WTC11 (cell line): ENCODE measurements at regions not wholly inside any gene's neighbourhood (a gene's known extent, or its start where the extent isn't known, plus 50 kb on each side); places are given as distances from the start of the nearest gene placed in this dataset.

Source experiments
- ATAC-seq: fragments of 200-7000 bp; cut with Tn5 transposase; 2 replicates; pipeline ENCODE4 v1.10.0; 2021; ENCODE audit warnings: mild to moderate bottlenecking, moderate library complexity
- CTCF ChIA-PET: fragments of 300-600 bp; sonication (Branson Sonifier 250); formaldehyde crosslinking; loops from one replicate; lab custom pipeline; 2021; ENCODE audit warnings: antibody characterized with exemption; lab: Charles Lee
- POLR2A ChIA-PET: fragments of 350-600 bp; sonication (Branson Sonifier 250); formaldehyde crosslinking; loops from one replicate; lab custom pipeline; 2021; ENCODE audit warnings: antibody characterized with exemption; lab: Charles Lee
- DNase-seq: peaks from one replicate; pipeline ENCODE4 v3.0.0; 2021; ENCODE audit warnings: low spot score
- H3K27ac Mint-ChIP-seq: 2 replicates; pipeline ENCODE4 v1.8.0; 2021; ENCODE audit warnings: mixed read lengths
- H3K27me3 Mint-ChIP-seq: 2 replicates; pipeline ENCODE4 v1.8.0; 2021; ENCODE audit warnings: low read depth, mild to moderate bottlenecking, moderate library complexity, mixed read lengths
- H3K36me3 Mint-ChIP-seq: 2 replicates; pipeline ENCODE4 v1.8.0; 2021; ENCODE audit warnings: mixed read lengths
- H3K4me1 Mint-ChIP-seq: 2 replicates; pipeline ENCODE4 v1.8.0; 2022; ENCODE audit warnings: mixed read lengths
- H3K4me3 Mint-ChIP-seq: 2 replicates; pipeline ENCODE4 v1.8.0; 2021; ENCODE audit warnings: mild to moderate bottlenecking, moderate library complexity, mixed read lengths
- H3K9me3 Mint-ChIP-seq: 2 replicates; pipeline ENCODE4 v1.8.0; 2021; ENCODE audit warnings: mixed read lengths
- CREB1 ChIP-seq: sonication (generic); formaldehyde crosslinking; IDR thresholded peaks from 2 replicates; pipeline ENCODE4 v1.8.0; 2023; ENCODE audit warnings: mild to moderate bottlenecking, missing genetic modification reagents
- ESRRA ChIP-seq: sonication (generic); formaldehyde crosslinking; IDR thresholded peaks from 2 replicates; pipeline ENCODE4 v1.8.1; 2022; ENCODE audit warnings: mild to moderate bottlenecking, missing genetic modification reagents, borderline replicate concordance
- FOXP1 ChIP-seq: sonication (generic); formaldehyde crosslinking; IDR thresholded peaks from 2 replicates; pipeline ENCODE4 v1.8.0; 2022; ENCODE audit warnings: missing genetic modification reagents, mild to moderate bottlenecking, moderate library complexity, borderline replicate concordance
- GTF2I ChIP-seq: fragments of 250-450 bp; sonication (Bioruptor Pico); conservative IDR thresholded peaks from 2 replicates; pipeline ENCODE4 v1.4.0; 2021; ENCODE audit warnings: mild to moderate bottlenecking
- NR1H2 ChIP-seq: sonication (generic); formaldehyde crosslinking; IDR thresholded peaks from 2 replicates; pipeline ENCODE4 v1.9.0; 2021; ENCODE audit warnings: mild to moderate bottlenecking, moderate library complexity, missing genetic modification reagents
- NR3C1 ChIP-seq: sonication (generic); formaldehyde crosslinking; conservative IDR thresholded peaks from 2 replicates; pipeline ENCODE4 v1.8.1; 2023; ENCODE audit warnings: low read depth, mild to moderate bottlenecking, missing genetic modification reagents
- OVOL2 ChIP-seq: fragments of 250-450 bp; sonication (Bioruptor Pico); IDR thresholded peaks from 2 replicates; pipeline ENCODE4 v1.9.0; 2021; ENCODE audit warnings: mild to moderate bottlenecking, borderline replicate concordance
- TCF7 ChIP-seq: sonication (generic); formaldehyde crosslinking; IDR thresholded peaks from 2 replicates; pipeline ENCODE4 v1.8.0; 2022; ENCODE audit warnings: mild to moderate bottlenecking, low read depth, missing genetic modification reagents, moderate library complexity
- TP53 ChIP-seq: sonication (generic); formaldehyde crosslinking; IDR thresholded peaks from 2 replicates; pipeline ENCODE4 v1.8.1; 2023; ENCODE audit warnings: mild to moderate bottlenecking, missing genetic modification reagents
- ZBTB21 ChIP-seq: sonication (generic); formaldehyde crosslinking; IDR thresholded peaks from 2 replicates; pipeline ENCODE4 v1.8.1; 2023; ENCODE audit warnings: mild to moderate bottlenecking, missing genetic modification reagents, borderline replicate concordance
- ZNF121 ChIP-seq: sonication (generic); formaldehyde crosslinking; IDR thresholded peaks from 2 replicates; pipeline ENCODE4 v1.8.0; 2023; ENCODE audit warnings: missing genetic modification reagents
- ZNF263 ChIP-seq: sonication (generic); formaldehyde crosslinking; IDR thresholded peaks from 2 replicates; pipeline ENCODE4 v1.8.1; 2022; ENCODE audit warnings: low read depth, mild to moderate bottlenecking, moderate library complexity, missing genetic modification reagents
- ZNF396 ChIP-seq: fragments of 250-450 bp; sonication (Bioruptor Pico); IDR thresholded peaks from 2 replicates; pipeline ENCODE4 v1.8.0; 2021; ENCODE audit warnings: mild to moderate bottlenecking, moderate library complexity, borderline replicate concordance
- ZNF416 ChIP-seq: fragments of 250-450 bp; sonication (Bioruptor Pico); IDR thresholded peaks from 2 replicates; pipeline ENCODE4 v1.9.0; 2021; ENCODE audit warnings: mild to moderate bottlenecking, inconsistent platforms
- TF ChIP-seq, protein P1 (sequence below): sonication (generic); formaldehyde crosslinking; IDR thresholded peaks from 2 replicates; pipeline ENCODE4 v1.8.1; 2023; ENCODE audit warnings: mild to moderate bottlenecking, missing genetic modification reagents, moderate library complexity
- TF ChIP-seq, protein P2 (sequence below): fragments of 200-600 bp; IDR thresholded peaks from 2 replicates; pipeline ENCODE4 v1.8.0; 2022; ENCODE audit warnings: antibody characterized with exemption
- TF ChIP-seq, protein P3 (sequence below): sonication (generic); formaldehyde crosslinking; IDR thresholded peaks from 2 replicates; pipeline ENCODE4 v1.8.0; 2022; ENCODE audit warnings: mild to moderate bottlenecking, missing genetic modification reagents
- TF ChIP-seq, protein P4 (sequence below): sonication (generic); formaldehyde crosslinking; IDR thresholded peaks from 2 replicates; pipeline ENCODE4 v1.8.0; 2022; ENCODE audit warnings: missing genetic modification reagents
- TF ChIP-seq, protein P5 (sequence below): sonication (generic); formaldehyde crosslinking; IDR thresholded peaks from 2 replicates; pipeline ENCODE4 v1.8.1; 2022; ENCODE audit warnings: low read depth, mild to moderate bottlenecking, moderate library complexity, missing genetic modification reagents, borderline replicate concordance
- TF ChIP-seq, protein P6 (sequence below): fragments of 250-450 bp; sonication (Bioruptor Pico); conservative IDR thresholded peaks from 2 replicates; pipeline ENCODE4 v1.9.0; 2021; ENCODE audit warnings: mild to moderate bottlenecking

DNA sequence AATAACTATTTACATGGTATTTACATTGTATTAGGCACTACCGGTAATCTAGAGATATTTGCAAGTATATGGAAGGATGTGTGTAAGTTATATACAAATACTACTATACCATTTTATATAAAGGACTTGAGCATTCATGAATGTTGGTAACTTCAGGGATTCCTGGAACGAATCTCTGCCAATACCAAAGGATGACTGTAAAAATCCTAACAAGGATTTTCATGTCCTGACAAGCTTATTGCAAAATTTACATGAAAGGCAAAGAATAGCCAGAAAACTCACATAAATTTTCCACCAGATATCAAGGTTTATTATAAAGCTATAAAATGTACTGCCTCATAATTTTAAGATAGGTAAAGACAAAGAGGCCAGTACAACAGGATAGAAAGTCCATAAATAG lies 325.2 kb upstream of the NRIP1 start:
- peaks cover 2% of the 10 kb centered on the region for H3K4me1 Mint-ChIP-seq
- POLR2A ChIA-PET = no interaction called here
- TF ChIP-seq, protein P1, sequence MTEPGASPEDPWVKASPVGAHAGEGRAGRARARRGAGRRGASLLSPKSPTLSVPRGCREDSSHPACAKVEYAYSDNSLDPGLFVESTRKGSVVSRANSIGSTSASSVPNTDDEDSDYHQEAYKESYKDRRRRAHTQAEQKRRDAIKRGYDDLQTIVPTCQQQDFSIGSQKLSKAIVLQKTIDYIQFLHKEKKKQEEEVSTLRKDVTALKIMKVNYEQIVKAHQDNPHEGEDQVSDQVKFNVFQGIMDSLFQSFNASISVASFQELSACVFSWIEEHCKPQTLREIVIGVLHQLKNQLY (CRISPR knock-in tag) = no peak
- TF ChIP-seq CREB1 (CRISPR knock-in tag) = no peak
- no peak for TF ChIP-seq ZNF263 (CRISPR knock-in tag)
- no peak for TF ChIP-seq ZNF396 (CRISPR knock-in tag)
- TF ChIP-seq ZBTB21 (CRISPR knock-in tag) = no peak
- no peak for TF ChIP-seq FOXP1
- TF ChIP-seq TCF7 (CRISPR knock-in tag) = no peak
- TF ChIP-seq, protein P2, sequence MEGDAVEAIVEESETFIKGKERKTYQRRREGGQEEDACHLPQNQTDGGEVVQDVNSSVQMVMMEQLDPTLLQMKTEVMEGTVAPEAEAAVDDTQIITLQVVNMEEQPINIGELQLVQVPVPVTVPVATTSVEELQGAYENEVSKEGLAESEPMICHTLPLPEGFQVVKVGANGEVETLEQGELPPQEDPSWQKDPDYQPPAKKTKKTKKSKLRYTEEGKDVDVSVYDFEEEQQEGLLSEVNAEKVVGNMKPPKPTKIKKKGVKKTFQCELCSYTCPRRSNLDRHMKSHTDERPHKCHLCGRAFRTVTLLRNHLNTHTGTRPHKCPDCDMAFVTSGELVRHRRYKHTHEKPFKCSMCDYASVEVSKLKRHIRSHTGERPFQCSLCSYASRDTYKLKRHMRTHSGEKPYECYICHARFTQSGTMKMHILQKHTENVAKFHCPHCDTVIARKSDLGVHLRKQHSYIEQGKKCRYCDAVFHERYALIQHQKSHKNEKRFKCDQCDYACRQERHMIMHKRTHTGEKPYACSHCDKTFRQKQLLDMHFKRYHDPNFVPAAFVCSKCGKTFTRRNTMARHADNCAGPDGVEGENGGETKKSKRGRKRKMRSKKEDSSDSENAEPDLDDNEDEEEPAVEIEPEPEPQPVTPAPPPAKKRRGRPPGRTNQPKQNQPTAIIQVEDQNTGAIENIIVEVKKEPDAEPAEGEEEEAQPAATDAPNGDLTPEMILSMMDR = no peak
- no peak for TF ChIP-seq NR3C1 (CRISPR knock-in tag)
- TF ChIP-seq, all 79 proteins: peak for 0
- Mint-ChIP-seq H3K4me3 (no peak overlapping the region), H3K36me3 (peaks cover 6% of the 10 kb centered on the region), H3K27ac (no peak overlapping the region), H3K27me3 (no peaks in the 10 kb centered on the region), H3K9me3 (peaks cover 25% of the 10 kb centered on the region)
- CTCF ChIA-PET = no interaction called here
- DNase-seq (no peak), ATAC-seq (no peak)

DNA sequence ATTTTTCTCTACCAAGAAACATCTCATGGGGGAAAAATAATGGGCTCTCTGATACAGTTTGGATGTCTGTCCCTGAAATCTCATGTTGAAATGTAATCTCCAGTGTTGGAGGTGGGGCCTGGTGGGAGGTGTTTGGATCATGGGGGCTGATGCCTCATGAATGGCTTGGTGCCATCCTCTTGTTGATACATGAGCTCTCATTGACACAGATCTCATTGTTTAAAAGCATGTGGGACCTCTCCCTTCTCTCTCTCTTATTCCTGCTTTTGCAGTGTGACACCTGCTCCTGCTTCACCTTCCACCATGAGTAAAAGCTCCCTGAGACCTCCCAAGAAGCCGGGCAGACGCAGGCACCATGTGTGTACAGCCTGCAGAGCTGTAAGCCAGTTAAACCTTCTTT lies 332.5 kb upstream of the NRIP1 start:
- ChIA-PET POLR2A (no interaction called here), CTCF (no interaction called here)
- H3K36me3 Mint-ChIP-seq = no peaks in the 10 kb centered on the region
- no peak for TF ChIP-seq ZNF396 (CRISPR knock-in tag)
- no peak for TF ChIP-seq ESRRA
- TF ChIP-seq GTF2I = no peak
- TF ChIP-seq, protein P3, sequence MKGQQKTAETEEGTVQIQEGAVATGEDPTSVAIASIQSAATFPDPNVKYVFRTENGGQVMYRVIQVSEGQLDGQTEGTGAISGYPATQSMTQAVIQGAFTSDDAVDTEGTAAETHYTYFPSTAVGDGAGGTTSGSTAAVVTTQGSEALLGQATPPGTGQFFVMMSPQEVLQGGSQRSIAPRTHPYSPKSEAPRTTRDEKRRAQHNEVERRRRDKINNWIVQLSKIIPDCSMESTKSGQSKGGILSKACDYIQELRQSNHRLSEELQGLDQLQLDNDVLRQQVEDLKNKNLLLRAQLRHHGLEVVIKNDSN (CRISPR knock-in tag) = no peak
- TF ChIP-seq ZNF416 (CRISPR knock-in tag) = no peak
- TF ChIP-seq, protein P4, sequence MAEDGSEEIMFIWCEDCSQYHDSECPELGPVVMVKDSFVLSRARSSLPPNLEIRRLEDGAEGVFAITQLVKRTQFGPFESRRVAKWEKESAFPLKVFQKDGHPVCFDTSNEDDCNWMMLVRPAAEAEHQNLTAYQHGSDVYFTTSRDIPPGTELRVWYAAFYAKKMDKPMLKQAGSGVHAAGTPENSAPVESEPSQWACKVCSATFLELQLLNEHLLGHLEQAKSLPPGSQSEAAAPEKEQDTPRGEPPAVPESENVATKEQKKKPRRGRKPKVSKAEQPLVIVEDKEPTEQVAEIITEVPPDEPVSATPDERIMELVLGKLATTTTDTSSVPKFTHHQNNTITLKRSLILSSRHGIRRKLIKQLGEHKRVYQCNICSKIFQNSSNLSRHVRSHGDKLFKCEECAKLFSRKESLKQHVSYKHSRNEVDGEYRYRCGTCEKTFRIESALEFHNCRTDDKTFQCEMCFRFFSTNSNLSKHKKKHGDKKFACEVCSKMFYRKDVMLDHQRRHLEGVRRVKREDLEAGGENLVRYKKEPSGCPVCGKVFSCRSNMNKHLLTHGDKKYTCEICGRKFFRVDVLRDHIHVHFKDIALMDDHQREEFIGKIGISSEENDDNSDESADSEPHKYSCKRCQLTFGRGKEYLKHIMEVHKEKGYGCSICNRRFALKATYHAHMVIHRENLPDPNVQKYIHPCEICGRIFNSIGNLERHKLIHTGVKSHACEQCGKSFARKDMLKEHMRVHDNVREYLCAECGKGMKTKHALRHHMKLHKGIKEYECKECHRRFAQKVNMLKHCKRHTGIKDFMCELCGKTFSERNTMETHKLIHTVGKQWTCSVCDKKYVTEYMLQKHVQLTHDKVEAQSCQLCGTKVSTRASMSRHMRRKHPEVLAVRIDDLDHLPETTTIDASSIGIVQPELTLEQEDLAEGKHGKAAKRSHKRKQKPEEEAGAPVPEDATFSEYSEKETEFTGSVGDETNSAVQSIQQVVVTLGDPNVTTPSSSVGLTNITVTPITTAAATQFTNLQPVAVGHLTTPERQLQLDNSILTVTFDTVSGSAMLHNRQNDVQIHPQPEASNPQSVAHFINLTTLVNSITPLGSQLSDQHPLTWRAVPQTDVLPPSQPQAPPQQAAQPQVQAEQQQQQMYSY (CRISPR knock-in tag) = no peak
- no peak for TF ChIP-seq FOXP1
- TF ChIP-seq, protein P5, sequence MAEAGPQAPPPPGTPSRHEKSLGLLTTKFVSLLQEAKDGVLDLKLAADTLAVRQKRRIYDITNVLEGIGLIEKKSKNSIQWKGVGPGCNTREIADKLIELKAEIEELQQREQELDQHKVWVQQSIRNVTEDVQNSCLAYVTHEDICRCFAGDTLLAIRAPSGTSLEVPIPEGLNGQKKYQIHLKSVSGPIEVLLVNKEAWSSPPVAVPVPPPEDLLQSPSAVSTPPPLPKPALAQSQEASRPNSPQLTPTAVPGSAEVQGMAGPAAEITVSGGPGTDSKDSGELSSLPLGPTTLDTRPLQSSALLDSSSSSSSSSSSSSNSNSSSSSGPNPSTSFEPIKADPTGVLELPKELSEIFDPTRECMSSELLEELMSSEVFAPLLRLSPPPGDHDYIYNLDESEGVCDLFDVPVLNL = no peak
- TF ChIP-seq, protein P6, sequence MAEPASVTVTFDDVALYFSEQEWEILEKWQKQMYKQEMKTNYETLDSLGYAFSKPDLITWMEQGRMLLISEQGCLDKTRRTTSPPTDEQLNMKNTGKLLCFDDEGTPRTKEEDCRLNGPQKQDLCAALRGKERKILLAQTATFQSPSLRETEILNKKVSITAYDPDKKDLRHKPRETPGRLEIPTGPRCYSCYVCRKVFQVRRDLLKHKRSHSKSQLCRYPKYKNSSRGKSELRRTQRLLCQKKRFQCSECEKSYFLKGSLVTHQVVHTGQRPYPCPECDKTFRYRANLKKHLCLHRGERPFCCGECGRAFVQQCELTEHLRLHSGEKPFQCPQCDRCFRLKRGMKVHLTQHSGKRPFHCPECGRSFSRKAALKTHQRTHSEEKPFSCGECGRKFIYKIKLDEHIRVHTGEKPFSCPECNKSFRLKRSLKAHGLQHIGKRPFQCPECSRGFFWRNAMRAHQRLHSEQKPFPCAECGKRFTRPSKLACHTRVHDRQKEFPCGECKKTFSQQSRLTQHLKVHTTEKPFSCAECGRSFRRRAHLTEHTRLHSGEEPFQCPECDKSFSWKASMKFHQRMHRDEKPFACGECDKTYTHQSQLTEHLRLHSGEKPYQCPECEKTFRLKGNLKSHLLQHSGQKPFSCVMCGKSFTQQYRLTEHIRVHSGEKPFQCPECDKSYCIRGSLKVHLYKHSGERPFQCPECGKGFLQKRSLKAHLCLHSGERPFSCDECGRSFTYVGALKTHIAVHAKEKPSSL (CRISPR knock-in tag) = no peak
- no peak for TF ChIP-seq OVOL2 (CRISPR knock-in tag)
- no peak for TF ChIP-seq ZBTB21 (CRISPR knock-in tag)
- TF ChIP-seq TP53 = no peak
- no peak for TF ChIP-seq NR1H2
- no peak for TF ChIP-seq TCF7 (CRISPR knock-in tag)
- no peak for TF ChIP-seq CREB1 (CRISPR knock-in tag)
- no peak for TF ChIP-seq ZNF121 (CRISPR knock-in tag)
- H3K27ac Mint-ChIP-seq = no peak overlapping the region
- H3K9me3 Mint-ChIP-seq = peaks cover 17% of the 10 kb centered on the region
- H3K4me3 Mint-ChIP-seq = no peak overlapping the region
- ATAC-seq (no peak), DNase-seq (no peak)
- no peaks in the 10 kb centered on the region; the same call in 1 of the 2 replicates for H3K27me3 Mint-ChIP-seq
- peaks cover 10% of the 10 kb centered on the region for H3K4me1 Mint-ChIP-seq
